GM23338 (cell line): ENCODE measurements at regions not wholly inside any gene's neighbourhood (a gene's known extent, or its start where the extent isn't known, plus 50 kb on each side); places are given as distances from the start of the nearest gene placed in this dataset.

Experiments
- ATAC-seq: fragments of 200-7000 bp; cut with Tn5 transposase; 3 replicates; pipeline ENCODE4 v1.9.1; 2020
- DNase-seq: peaks from one replicate; pipeline ENCODE4 v3.0.0-alpha.2; 2015; ENCODE audit warnings: low spot score
- H2AFZ ChIP-seq: fragments of 200-600 bp; sonication (generic); 2 replicates; pipeline ENCODE4 v1.8.0; 2016; ENCODE audit warnings: antibody characterized with exemption, mild to moderate bottlenecking, moderate library complexity
- H3F3A ChIP-seq: fragments of 200-600 bp; sonication (generic); replicated peaks from 2 replicates; pipeline ENCODE4 v1.8.0; 2017; ENCODE audit warnings: antibody characterized with exemption, mixed run types, low read depth
- H3K27ac ChIP-seq: fragments of 200-600 bp; sonication (generic); 2 replicates; pipeline ENCODE4 v1.6.1; 2016; ENCODE audit warnings: low read depth
- H3K27me3 ChIP-seq: fragments of 200-600 bp; sonication (generic); 2 replicates; pipeline ENCODE4 v1.8.0; 2016; ENCODE audit warnings: mild to moderate bottlenecking, mixed run types, moderate library complexity; ENCODE audit not compliant: insufficient read depth
- H3K36me3 ChIP-seq: fragments of 200-600 bp; sonication (generic); 2 replicates; pipeline ENCODE4 v1.8.0; 2016; ENCODE audit warnings: mild to moderate bottlenecking; ENCODE audit not compliant: insufficient read depth
- H3K4me1 ChIP-seq: fragments of 200-600 bp; sonication (generic); 2 replicates; pipeline ENCODE4 v1.8.0; 2016; ENCODE audit warnings: mild to moderate bottlenecking, moderate library complexity; ENCODE audit not compliant: insufficient read depth
- H3K4me2 ChIP-seq: fragments of 200-600 bp; sonication (generic); 2 replicates; pipeline ENCODE4 v1.7.1; 2017; ENCODE audit warnings: mixed run types
- H3K4me3 ChIP-seq: fragments of 200-600 bp; sonication (generic); 2 replicates; pipeline ENCODE4 v1.6.1; 2016; ENCODE audit warnings: mixed run types
- H3K79me2 ChIP-seq: fragments of 200-600 bp; sonication (generic); replicated peaks from 2 replicates; pipeline ENCODE4 v1.8.0; 2017; ENCODE audit warnings: mild to moderate bottlenecking; ENCODE audit not compliant: insufficient read depth
- H3K9me2 ChIP-seq: fragments of 200-600 bp; sonication (generic); 2 replicates; pipeline ENCODE4 v1.8.0; 2017; ENCODE audit not compliant: insufficient read depth
- H4K20me1 ChIP-seq: fragments of 200-600 bp; sonication (generic); replicated peaks from 2 replicates; pipeline ENCODE4 v1.8.0; 2017; ENCODE audit warnings: mild to moderate bottlenecking; ENCODE audit not compliant: insufficient read depth
- H3K27ac Mint-ChIP-seq: 2 replicates; pipeline ENCODE4 v1.8.0; 2020; ENCODE audit warnings: inconsistent platforms, mild to moderate bottlenecking, moderate library complexity, mixed read lengths
- H3K27me3 Mint-ChIP-seq: 3 replicates; pipeline ENCODE4 v1.8.0; 2022; ENCODE audit warnings: low read depth, mild to moderate bottlenecking, moderate library complexity, mixed read lengths, inconsistent platforms; ENCODE audit not compliant: insufficient read depth, poor library complexity
- H3K36me3 Mint-ChIP-seq: 3 replicates; pipeline ENCODE4 v1.8.0; 2021; ENCODE audit warnings: low read depth, mild to moderate bottlenecking, inconsistent platforms, moderate library complexity, mixed read lengths
- H3K4me1 Mint-ChIP-seq: 3 replicates; pipeline ENCODE4 v1.8.0; 2020; ENCODE audit warnings: mild to moderate bottlenecking, inconsistent platforms, mixed read lengths
- H3K4me3 Mint-ChIP-seq: 3 replicates; pipeline ENCODE4 v1.8.0; 2021; ENCODE audit warnings: moderate library complexity, mild to moderate bottlenecking, inconsistent platforms, mixed read lengths
- H3K9me3 Mint-ChIP-seq: 3 replicates; pipeline ENCODE4 v1.8.0; 2020; ENCODE audit warnings: moderate library complexity, mild to moderate bottlenecking, inconsistent platforms, mixed read lengths
- CREB1 ChIP-seq: fragments of 250-450 bp; sonication (Bioruptor Pico); IDR thresholded peaks from 2 replicates; pipeline ENCODE4 v1.5.0; 2020; ENCODE audit warnings: low read depth, mild to moderate bottlenecking, moderate library complexity
- EZH2phosphoT487 ChIP-seq: fragments of 200-600 bp; sonication (generic); IDR thresholded peaks from one replicate; pipeline ENCODE4 v1.8.1; 2018; ENCODE audit warnings: antibody characterized with exemption; ENCODE audit not compliant: unreplicated experiment
- NANOG ChIP-seq: IDR thresholded peaks from 2 replicates; pipeline ENCODE4 v1.6.1; 2016; ENCODE audit warnings: antibody characterized with exemption, borderline replicate concordance
- POLR2AphosphoS5 ChIP-seq: IDR thresholded peaks from 2 replicates; pipeline ENCODE4 v1.6.1; 2016; ENCODE audit warnings: antibody characterized with exemption, low read depth
- STAT1 ChIP-seq: IDR thresholded peaks from one replicate; pipeline ENCODE4 v1.6.1; 2016; ENCODE audit warnings: antibody characterized with exemption; ENCODE audit not compliant: unreplicated experiment
- ZNF114 ChIP-seq: fragments of 250-450 bp; sonication (Bioruptor Pico); IDR thresholded peaks from 2 replicates; pipeline ENCODE4 v1.5.0; 2020; ENCODE audit warnings: mild to moderate bottlenecking, moderate library complexity
- ZNF331 ChIP-seq: fragments of 250-450 bp; sonication (Bioruptor Pico); IDR thresholded peaks from 2 replicates; pipeline ENCODE4 v1.5.0; 2020; ENCODE audit warnings: low read depth, mild to moderate bottlenecking, moderate library complexity
- TF ChIP-seq, protein P1 (sequence below): fragments of 250-450 bp; sonication (Bioruptor Pico); IDR thresholded peaks from 2 replicates; pipeline ENCODE4 v1.5.0; 2020; ENCODE audit warnings: mild to moderate bottlenecking, moderate library complexity
- TF ChIP-seq, protein P2 (sequence below): IDR thresholded peaks from 2 replicates; pipeline ENCODE4 v1.6.1; 2016; ENCODE audit warnings: antibody characterized with exemption
- TF ChIP-seq, protein P3 (sequence below), 2 experiments: fragments of 200-600 bp in 1 of 2; sonication (generic) in 1 of 2; conservative IDR thresholded peaks; 2 replicates each; pipeline versions ENCODE4 v1.5.1 to v1.6.1; 2016 to 2017; ENCODE audit warnings: antibody characterized with exemption in 2 of 2, low read depth in 2 of 2, mild to moderate bottlenecking in 2 of 2, moderate library complexity in 1 of 2
- TF ChIP-seq, protein P4 (sequence below): IDR thresholded peaks from one replicate; pipeline ENCODE4 v1.6.1; 2018; ENCODE audit warnings: antibody characterized with exemption; ENCODE audit not compliant: unreplicated experiment

DNA sequence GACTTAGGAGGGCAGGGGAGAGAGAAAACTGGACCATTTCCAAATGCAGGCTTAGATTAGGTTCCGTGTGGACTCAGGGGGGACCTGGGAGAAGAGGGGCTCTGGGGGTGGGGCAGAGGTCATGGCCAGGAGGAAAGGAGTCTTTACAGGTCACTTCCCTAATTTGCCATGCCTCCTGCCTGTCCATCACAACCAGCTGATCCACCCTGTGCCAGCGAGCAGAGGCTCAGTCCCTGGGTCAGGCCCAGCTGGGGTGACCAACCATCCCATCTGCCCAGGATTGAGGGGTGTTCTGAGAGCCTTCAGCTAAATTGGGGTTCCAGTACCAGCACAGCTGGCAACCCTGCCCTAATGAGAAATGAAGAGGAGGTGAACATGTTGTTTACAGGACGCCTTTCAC, 84.6 kb upstream of the CACUL1 start (continued):
- TF ChIP-seq, protein P1, sequence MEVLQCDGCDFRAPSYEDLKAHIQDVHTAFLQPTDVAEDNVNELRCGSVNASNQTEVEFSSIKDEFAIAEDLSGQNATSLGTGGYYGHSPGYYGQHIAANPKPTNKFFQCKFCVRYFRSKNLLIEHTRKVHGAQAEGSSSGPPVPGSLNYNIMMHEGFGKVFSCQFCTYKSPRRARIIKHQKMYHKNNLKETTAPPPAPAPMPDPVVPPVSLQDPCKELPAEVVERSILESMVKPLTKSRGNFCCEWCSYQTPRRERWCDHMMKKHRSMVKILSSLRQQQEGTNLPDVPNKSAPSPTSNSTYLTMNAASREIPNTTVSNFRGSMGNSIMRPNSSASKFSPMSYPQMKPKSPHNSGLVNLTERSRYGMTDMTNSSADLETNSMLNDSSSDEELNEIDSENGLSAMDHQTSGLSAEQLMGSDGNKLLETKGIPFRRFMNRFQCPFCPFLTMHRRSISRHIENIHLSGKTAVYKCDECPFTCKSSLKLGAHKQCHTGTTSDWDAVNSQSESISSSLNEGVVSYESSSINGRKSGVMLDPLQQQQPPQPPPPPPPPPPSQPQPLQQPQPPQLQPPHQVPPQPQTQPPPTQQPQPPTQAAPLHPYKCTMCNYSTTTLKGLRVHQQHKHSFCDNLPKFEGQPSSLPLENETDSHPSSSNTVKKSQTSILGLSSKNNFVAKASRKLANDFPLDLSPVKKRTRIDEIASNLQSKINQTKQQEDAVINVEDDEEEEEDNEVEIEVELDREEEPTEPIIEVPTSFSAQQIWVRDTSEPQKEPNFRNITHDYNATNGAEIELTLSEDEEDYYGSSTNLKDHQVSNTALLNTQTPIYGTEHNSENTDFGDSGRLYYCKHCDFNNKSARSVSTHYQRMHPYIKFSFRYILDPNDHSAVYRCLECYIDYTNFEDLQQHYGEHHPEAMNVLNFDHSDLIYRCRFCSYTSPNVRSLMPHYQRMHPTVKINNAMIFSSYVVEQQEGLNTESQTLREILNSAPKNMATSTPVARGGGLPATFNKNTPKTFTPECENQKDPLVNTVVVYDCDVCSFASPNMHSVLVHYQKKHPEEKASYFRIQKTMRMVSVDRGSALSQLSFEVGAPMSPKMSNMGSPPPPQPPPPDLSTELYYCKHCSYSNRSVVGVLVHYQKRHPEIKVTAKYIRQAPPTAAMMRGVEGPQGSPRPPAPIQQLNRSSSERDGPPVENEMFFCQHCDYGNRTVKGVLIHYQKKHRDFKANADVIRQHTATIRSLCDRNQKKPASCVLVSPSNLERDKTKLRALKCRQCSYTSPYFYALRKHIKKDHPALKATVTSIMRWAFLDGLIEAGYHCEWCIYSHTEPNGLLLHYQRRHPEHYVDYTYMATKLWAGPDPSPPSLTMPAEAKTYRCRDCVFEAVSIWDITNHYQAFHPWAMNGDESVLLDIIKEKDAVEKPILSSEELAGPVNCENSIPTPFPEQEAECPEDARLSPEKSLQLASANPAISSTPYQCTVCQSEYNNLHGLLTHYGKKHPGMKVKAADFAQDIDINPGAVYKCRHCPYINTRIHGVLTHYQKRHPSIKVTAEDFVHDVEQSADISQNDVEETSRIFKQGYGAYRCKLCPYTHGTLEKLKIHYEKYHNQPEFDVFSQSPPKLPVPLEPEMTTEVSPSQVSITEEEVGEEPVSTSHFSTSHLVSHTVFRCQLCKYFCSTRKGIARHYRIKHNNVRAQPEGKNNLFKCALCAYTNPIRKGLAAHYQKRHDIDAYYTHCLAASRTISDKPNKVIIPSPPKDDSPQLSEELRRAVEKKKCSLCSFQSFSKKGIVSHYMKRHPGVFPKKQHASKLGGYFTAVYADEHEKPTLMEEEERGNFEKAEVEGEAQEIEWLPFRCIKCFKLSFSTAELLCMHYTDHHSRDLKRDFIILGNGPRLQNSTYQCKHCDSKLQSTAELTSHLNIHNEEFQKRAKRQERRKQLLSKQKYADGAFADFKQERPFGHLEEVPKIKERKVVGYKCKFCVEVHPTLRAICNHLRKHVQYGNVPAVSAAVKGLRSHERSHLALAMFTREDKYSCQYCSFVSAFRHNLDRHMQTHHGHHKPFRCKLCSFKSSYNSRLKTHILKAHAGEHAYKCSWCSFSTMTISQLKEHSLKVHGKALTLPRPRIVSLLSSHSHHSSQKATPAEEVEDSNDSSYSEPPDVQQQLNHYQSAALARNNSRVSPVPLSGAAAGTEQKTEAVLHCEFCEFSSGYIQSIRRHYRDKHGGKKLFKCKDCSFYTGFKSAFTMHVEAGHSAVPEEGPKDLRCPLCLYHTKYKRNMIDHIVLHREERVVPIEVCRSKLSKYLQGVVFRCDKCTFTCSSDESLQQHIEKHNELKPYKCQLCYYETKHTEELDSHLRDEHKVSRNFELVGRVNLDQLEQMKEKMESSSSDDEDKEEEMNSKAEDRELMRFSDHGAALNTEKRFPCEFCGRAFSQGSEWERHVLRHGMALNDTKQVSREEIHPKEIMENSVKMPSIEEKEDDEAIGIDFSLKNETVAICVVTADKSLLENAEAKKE (CRISPR knock-in tag): no peak
- TF ChIP-seq ZNF331 (CRISPR knock-in tag): no peak
- TF ChIP-seq ZNF114 (CRISPR knock-in tag): no peak

DNA sequence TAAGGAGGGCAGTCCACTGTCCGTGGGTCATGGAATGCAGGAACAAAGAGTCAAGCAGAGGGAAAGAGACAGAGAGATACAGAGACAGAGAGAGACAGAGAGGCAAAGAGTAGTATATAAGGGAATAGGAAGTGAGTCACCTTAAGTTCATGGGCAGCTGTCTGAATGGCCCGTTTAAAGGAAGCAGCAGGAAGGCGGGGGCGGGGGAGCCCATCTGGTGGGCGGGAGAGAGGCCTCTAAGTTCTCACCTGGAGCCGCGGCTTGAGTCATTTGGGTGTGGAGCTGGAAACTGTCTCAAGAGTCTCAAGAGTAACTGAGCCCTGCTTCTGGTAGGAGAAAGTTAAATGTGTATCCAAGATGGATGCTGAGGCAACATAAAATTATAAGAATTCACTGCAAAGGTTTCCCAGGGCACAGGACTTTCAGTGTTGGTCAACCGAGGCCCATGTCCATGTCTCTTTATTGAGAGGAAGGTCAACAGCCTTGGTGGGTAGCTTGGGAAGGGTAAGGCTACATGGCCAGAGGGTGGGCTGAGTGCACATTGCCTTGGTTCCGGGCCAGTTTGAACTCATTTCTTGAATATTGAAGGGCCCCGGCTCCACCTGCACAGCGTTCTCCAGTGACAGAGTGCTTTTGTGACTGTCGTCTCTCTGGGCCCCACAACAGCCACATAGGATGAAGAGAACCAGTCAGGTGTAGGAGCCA, 85.5 kb upstream of the CACUL1 start:
- Histone ChIP-seq H3K9me2 (no peaks in the 10 kb centered on the region), H3K4me1 (no peaks in the 10 kb centered on the region), H3K27ac (no peak overlapping the region), H3K27me3 (no peaks in the 10 kb centered on the region), H3F3A (no peaks in the 10 kb centered on the region), H3K4me3 (no peak overlapping the region), H3K79me2 (no peaks in the 10 kb centered on the region), H3K4me2 (no peak overlapping the region), H4K20me1 (no peaks in the 10 kb centered on the region), H2AFZ (0 out of 2 replicates have a peak overlapping the region, but pooled peaks have one; percentile 38), H3K36me3 (no peaks in the 10 kb centered on the region)
- Mint-ChIP-seq H3K9me3 (peaks cover 2% of the 10 kb centered on the region; the same call in 1 of the 3 replicates), H3K27me3 (peaks cover 5% of the 10 kb centered on the region), H3K4me3 (no peak overlapping the region), H3K27ac (no peak overlapping the region), H3K36me3 (no peaks in the 10 kb centered on the region; the same call in 2 of the 3 replicates), H3K4me1 (peaks cover 8% of the 10 kb centered on the region)
- no peak for DNase-seq
- no peak for ATAC-seq
- TF ChIP-seq CREB1 (no peak), POLR2AphosphoS5 (no peak), ZNF331 (CRISPR knock-in tag) (no peak), NANOG (no peak), EZH2phosphoT487 (no peak), ZNF114 (CRISPR knock-in tag) (no peak), STAT1 (no peak)
- TF ChIP-seq, protein P2, sequence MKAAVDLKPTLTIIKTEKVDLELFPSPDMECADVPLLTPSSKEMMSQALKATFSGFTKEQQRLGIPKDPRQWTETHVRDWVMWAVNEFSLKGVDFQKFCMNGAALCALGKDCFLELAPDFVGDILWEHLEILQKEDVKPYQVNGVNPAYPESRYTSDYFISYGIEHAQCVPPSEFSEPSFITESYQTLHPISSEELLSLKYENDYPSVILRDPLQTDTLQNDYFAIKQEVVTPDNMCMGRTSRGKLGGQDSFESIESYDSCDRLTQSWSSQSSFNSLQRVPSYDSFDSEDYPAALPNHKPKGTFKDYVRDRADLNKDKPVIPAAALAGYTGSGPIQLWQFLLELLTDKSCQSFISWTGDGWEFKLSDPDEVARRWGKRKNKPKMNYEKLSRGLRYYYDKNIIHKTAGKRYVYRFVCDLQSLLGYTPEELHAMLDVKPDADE: no peak
- TF ChIP-seq, protein P3, sequence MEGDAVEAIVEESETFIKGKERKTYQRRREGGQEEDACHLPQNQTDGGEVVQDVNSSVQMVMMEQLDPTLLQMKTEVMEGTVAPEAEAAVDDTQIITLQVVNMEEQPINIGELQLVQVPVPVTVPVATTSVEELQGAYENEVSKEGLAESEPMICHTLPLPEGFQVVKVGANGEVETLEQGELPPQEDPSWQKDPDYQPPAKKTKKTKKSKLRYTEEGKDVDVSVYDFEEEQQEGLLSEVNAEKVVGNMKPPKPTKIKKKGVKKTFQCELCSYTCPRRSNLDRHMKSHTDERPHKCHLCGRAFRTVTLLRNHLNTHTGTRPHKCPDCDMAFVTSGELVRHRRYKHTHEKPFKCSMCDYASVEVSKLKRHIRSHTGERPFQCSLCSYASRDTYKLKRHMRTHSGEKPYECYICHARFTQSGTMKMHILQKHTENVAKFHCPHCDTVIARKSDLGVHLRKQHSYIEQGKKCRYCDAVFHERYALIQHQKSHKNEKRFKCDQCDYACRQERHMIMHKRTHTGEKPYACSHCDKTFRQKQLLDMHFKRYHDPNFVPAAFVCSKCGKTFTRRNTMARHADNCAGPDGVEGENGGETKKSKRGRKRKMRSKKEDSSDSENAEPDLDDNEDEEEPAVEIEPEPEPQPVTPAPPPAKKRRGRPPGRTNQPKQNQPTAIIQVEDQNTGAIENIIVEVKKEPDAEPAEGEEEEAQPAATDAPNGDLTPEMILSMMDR (conservative IDR thresholded peaks at IDR 0.05; ENCODE audit: low read depth in 2 of 2): no peak
- TF ChIP-seq, protein P4, sequence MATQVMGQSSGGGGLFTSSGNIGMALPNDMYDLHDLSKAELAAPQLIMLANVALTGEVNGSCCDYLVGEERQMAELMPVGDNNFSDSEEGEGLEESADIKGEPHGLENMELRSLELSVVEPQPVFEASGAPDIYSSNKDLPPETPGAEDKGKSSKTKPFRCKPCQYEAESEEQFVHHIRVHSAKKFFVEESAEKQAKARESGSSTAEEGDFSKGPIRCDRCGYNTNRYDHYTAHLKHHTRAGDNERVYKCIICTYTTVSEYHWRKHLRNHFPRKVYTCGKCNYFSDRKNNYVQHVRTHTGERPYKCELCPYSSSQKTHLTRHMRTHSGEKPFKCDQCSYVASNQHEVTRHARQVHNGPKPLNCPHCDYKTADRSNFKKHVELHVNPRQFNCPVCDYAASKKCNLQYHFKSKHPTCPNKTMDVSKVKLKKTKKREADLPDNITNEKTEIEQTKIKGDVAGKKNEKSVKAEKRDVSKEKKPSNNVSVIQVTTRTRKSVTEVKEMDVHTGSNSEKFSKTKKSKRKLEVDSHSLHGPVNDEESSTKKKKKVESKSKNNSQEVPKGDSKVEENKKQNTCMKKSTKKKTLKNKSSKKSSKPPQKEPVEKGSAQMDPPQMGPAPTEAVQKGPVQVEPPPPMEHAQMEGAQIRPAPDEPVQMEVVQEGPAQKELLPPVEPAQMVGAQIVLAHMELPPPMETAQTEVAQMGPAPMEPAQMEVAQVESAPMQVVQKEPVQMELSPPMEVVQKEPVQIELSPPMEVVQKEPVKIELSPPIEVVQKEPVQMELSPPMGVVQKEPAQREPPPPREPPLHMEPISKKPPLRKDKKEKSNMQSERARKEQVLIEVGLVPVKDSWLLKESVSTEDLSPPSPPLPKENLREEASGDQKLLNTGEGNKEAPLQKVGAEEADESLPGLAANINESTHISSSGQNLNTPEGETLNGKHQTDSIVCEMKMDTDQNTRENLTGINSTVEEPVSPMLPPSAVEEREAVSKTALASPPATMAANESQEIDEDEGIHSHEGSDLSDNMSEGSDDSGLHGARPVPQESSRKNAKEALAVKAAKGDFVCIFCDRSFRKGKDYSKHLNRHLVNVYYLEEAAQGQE: no peak
